CD14-positive monocyte (primary cell): ENCODE measurements at regions not wholly inside any gene's neighbourhood (a gene's known extent, or its start where the extent isn't known, plus 50 kb on each side); places are given as distances from the start of the nearest gene placed in this dataset.

Experiments
- DNase-seq, 3 donors: peaks; one replicate each; pipeline ENCODE4 v3.0.0-alpha.2; 2011 to 2022
- H2AFZ ChIP-seq: 2 replicates; pipeline ENCODE4 v1.6.0; 2012; ENCODE audit warnings: mild to moderate bottlenecking, low read depth, low read length, inconsistent platforms; ENCODE audit not compliant: insufficient read depth, poor library complexity, severe bottlenecking
- H3K27ac ChIP-seq, 2 donors: 1 replicate in 1 of 2; 2 replicates in 1 of 2; pipeline ENCODE4 v1.5.1; 2012 to 2013; ENCODE audit warnings: low read length in 2 of 2, control low read depth in 1 of 2, inconsistent platforms in 1 of 2, low read depth in 1 of 2, mild to moderate bottlenecking in 1 of 2
- H3K27me3 ChIP-seq, 2 donors: one replicate each; pipeline versions ENCODE4 v1.6.0 to v1.6.1; 2011 to 2013; ENCODE audit warnings: low read length in 2 of 2; ENCODE audit not compliant: control insufficient read depth in 2 of 2, insufficient read depth in 2 of 2
- H3K36me3 ChIP-seq, 2 donors: replicated peaks in 1 of 2; 1 replicate in 1 of 2; 2 replicates in 1 of 2; pipeline versions ENCODE4 v1.5.1 to v1.6.1; 2012 to 2013; ENCODE audit warnings: low read length in 2 of 2, control low read depth in 1 of 2, inconsistent platforms in 1 of 2, mild to moderate bottlenecking in 1 of 2; ENCODE audit not compliant: insufficient read depth in 2 of 2, control insufficient read depth in 1 of 2
- H3K4me1 ChIP-seq, 2 donors: 1 replicate in 1 of 2; 2 replicates in 1 of 2; pipeline versions ENCODE4 v1.5.1 to v1.6.1; 2012 to 2013; ENCODE audit warnings: low read length in 2 of 2, control low read depth in 1 of 2, inconsistent platforms in 1 of 2, mild to moderate bottlenecking in 1 of 2, moderate library complexity in 1 of 2; ENCODE audit not compliant: insufficient read depth in 2 of 2, control insufficient read depth in 1 of 2
- H3K4me2 ChIP-seq: replicated peaks from 2 replicates; pipeline ENCODE3; 2012; ENCODE audit warnings: low read length, moderate library complexity, mild to moderate bottlenecking; ENCODE audit not compliant: poor library complexity, severe bottlenecking; ENCODE audit errors: extremely low read depth
- H3K4me3 ChIP-seq, 3 experiments: fragments of 200-600 bp in 1 of 3; sonication (generic) in 1 of 3; replicated peaks in 1 of 3; 1 replicate in 2 of 3; 2 replicates in 1 of 3; pipeline ENCODE4 v1.5.1; 2011 to 2013; ENCODE audit warnings: low read length in 3 of 3, mild to moderate bottlenecking in 3 of 3, control low read depth in 2 of 3, low read depth in 2 of 3, inconsistent platforms in 1 of 3, moderate library complexity in 1 of 3
- H3K79me2 ChIP-seq: 2 replicates; pipeline ENCODE4 v1.6.0; 2012; ENCODE audit warnings: mild to moderate bottlenecking, control low read depth, inconsistent platforms, low read length, moderate library complexity; ENCODE audit not compliant: insufficient read depth
- H3K9ac ChIP-seq: 2 replicates; pipeline ENCODE4 v1.6.0; 2017; ENCODE audit warnings: low read length, mild to moderate bottlenecking; ENCODE audit not compliant: insufficient read depth, poor library complexity, severe bottlenecking
- H3K9me3 ChIP-seq, 2 donors: replicated peaks in 1 of 2; 1 replicate in 1 of 2; 2 replicates in 1 of 2; pipeline versions ENCODE4 v1.5.1 to v1.6.1; 2012 to 2013; ENCODE audit warnings: low read length in 2 of 2, control low read depth in 1 of 2; ENCODE audit not compliant: control insufficient read depth in 1 of 2, insufficient read depth in 1 of 2
- H4K20me1 ChIP-seq: 2 replicates; pipeline ENCODE4 v1.6.0; 2012; ENCODE audit warnings: mild to moderate bottlenecking, low read length, control low read depth, moderate library complexity; ENCODE audit not compliant: insufficient read depth
- H3K27ac Mint-ChIP-seq, 7 donors: one replicate each; pipeline ENCODE4 v1.8.0; 2020; ENCODE audit warnings: mild to moderate bottlenecking in 7 of 7, mixed read lengths in 7 of 7, moderate library complexity in 6 of 7, inconsistent platforms in 2 of 7
- H3K27me3 Mint-ChIP-seq, 3 donors: one replicate each; pipeline ENCODE4 v1.8.0; 2021 to 2022; ENCODE audit warnings: low read depth in 3 of 3, mild to moderate bottlenecking in 3 of 3, mixed read lengths in 3 of 3, moderate library complexity in 3 of 3, inconsistent platforms in 1 of 3
- H3K36me3 Mint-ChIP-seq, 2 donors: one replicate each; pipeline ENCODE4 v1.8.0; 2020; ENCODE audit warnings: mixed read lengths in 2 of 2, inconsistent platforms in 1 of 2, mild to moderate bottlenecking in 1 of 2
- H3K4me1 Mint-ChIP-seq: one replicate; pipeline ENCODE4 v1.8.0; 2020; ENCODE audit warnings: mild to moderate bottlenecking, mixed read lengths
- H3K4me3 Mint-ChIP-seq, 2 donors: one replicate each; pipeline ENCODE4 v1.8.0; 2020; ENCODE audit warnings: mild to moderate bottlenecking in 2 of 2, mixed read lengths in 2 of 2, moderate library complexity in 1 of 2
- H3K9me3 Mint-ChIP-seq, 7 donors: one replicate each; pipeline ENCODE4 v1.8.0; 2020 to 2022; ENCODE audit warnings: mixed read lengths in 7 of 7, mild to moderate bottlenecking in 6 of 7, moderate library complexity in 6 of 7, inconsistent platforms in 2 of 7
- CTCF ChIP-seq: fragments of 200-600 bp; IDR thresholded peaks from one replicate; pipeline ENCODE4 v1.8.0; 2022; ENCODE audit warnings: antibody characterized with exemption, mild to moderate bottlenecking
- WGBS: methylation state at CpG from one replicate; pipeline ENCODE4 v1.1.5; 2013; ENCODE audit warnings: missing lambda C conversion rate; ENCODE audit not compliant: insufficient coverage; 5-methylcytosine and 5-hydroxymethylcytosine counted together
- intact Hi-C, 2 donors: fragments of 100-400 bp; cut with micrococcal nuclease; formaldehyde crosslinking; loops; one replicate each; pipeline versions ENCODE4 v1.15.0 to v1.15.1; 2023

GRCh38 chr13:52936806-52937205 lies 88.4 kb upstream of the PCDH8 start:
- Mint-ChIP-seq H3K4me1 (no peaks in the 10 kb centered on the region), H3K27me3 (peaks cover 1 to 7% (median 6%) of the 10 kb centered on the region in 3 donors), H3K4me3 (no peak overlapping the region), H3K36me3 (no peaks in the 10 kb centered on the region), H3K27ac (no peak overlapping the region), H3K9me3 (peaks cover 0 to 3% (median 1%) of the 10 kb centered on the region in 7 donors)
- H3K79me2 ChIP-seq = no peaks in the 10 kb centered on the region
- no peak for DNase-seq
- no peaks in the 10 kb centered on the region for H4K20me1 ChIP-seq
- no peaks in the 10 kb centered on the region for H3K4me1 ChIP-seq
- H3K4me2 ChIP-seq = no peak overlapping the region
- intact Hi-C loops = no loop called here
- no peaks in the 10 kb centered on the region for H3K9me3 ChIP-seq
- H2AFZ ChIP-seq = no peak overlapping the region
- no CpG with 5 or more reads among the region's 2 CpGs for WGBS
- no peak for TF ChIP-seq CTCF
- peaks cover 3 to 6% of the 10 kb centered on the region in 2 donors for H3K27me3 ChIP-seq
- H3K36me3 ChIP-seq = no peaks in the 10 kb centered on the region
- no peak overlapping the region for H3K4me3 ChIP-seq
- no peak overlapping the region for H3K9ac ChIP-seq
- H3K27ac ChIP-seq = no peak overlapping the region

GRCh38 chr13:52934258-52934657 lies 85.8 kb upstream of the PCDH8 start:
- no peak overlapping the region for H3K4me3 ChIP-seq
- H3K27ac ChIP-seq = no peak overlapping the region
- Mint-ChIP-seq H3K36me3 (no peaks in the 10 kb centered on the region), H3K4me1 (no peaks in the 10 kb centered on the region), H3K9me3 (peaks cover 0 to 3% (median 1%) of the 10 kb centered on the region in 7 donors), H3K27me3 (peaks cover 1 to 6% (median 5%) of the 10 kb centered on the region in 3 donors), H3K27ac (peak overlapping the region in 1 of 7 donors; percentile 43), H3K4me3 (no peak overlapping the region)
- no peaks in the 10 kb centered on the region for H3K36me3 ChIP-seq
- DNase-seq = no peak
- no peak overlapping the region for H3K4me2 ChIP-seq
- peaks cover 3 to 6% of the 10 kb centered on the region in 2 donors for H3K27me3 ChIP-seq
- no peak for TF ChIP-seq CTCF
- H4K20me1 ChIP-seq = no peaks in the 10 kb centered on the region
- H3K4me1 ChIP-seq = no peaks in the 10 kb centered on the region
- no peaks in the 10 kb centered on the region for H3K79me2 ChIP-seq
- intact Hi-C loops = no loop called here
- H2AFZ ChIP-seq = no peak overlapping the region
- 83% methylated on average over 7 of the region's 7 CpGs for WGBS
- H3K9ac ChIP-seq = no peak overlapping the region
- no peaks in the 10 kb centered on the region for H3K9me3 ChIP-seq
